GM18519 (cell line): ENCODE measurements at regions not wholly inside any gene's neighbourhood (a gene's known extent, or its start where the extent isn't known, plus 50 kb on each side); places are given as distances from the start of the nearest gene placed in this dataset.

Experiments used
- ATAC-seq: cut with Tn5 transposase; IDR thresholded peaks from one replicate; pipeline ENCODE4 v1.9.1; 2021; ENCODE audit warnings: mild to moderate bottlenecking, moderate library complexity; ENCODE audit not compliant: unreplicated experiment, low FRiP score

DNA sequence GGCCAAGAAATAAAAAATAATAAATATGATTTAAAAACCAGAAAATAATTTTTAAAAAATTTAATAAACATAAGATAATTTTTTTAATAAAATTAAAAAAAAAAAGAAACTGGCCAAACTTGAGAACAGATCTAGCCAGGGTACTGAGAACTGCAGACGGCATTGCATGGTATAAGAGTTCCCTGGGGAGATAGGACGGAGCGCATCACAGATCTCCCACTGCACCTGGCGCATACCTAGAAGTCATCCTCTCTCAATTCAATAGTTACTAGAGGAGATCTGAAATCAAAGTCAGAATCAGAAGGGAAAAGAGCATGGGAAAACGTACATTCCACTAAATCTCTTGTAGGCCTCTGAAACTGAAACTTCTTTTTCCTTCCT, 58.9 kb upstream of the BCL2L14 start:
- no peak for ATAC-seq

DNA sequence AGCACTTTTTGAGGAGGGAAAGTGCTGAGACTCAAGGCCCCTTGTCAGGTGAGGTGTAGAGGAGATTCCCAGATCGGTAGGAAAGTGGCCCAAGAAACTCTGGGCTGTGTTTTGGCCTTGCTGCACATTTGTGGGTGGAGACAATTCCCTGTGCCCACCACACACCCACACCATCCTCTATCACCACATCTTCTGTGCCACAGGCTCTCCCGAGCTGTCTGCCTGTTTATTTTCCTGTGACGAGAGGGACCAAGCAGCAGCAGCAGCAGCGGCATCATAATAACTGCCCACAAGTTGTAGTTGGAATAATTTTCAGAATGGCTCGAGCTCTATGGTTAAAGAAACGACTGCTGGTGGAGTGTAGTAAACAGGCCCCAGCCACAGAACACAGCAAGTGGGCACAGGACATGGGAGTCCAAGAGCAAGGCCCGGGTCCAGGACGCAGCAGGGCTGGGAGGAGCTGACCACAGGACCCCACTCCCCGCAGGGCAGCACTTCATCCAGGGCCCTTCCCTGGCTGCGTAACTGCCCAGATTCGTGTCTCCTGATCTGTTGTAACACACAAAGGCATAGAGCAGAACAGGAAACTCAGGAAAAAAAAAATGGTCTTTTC, 55.6 kb upstream of the BCL2L14 start:
- ATAC-seq: no peak

DNA sequence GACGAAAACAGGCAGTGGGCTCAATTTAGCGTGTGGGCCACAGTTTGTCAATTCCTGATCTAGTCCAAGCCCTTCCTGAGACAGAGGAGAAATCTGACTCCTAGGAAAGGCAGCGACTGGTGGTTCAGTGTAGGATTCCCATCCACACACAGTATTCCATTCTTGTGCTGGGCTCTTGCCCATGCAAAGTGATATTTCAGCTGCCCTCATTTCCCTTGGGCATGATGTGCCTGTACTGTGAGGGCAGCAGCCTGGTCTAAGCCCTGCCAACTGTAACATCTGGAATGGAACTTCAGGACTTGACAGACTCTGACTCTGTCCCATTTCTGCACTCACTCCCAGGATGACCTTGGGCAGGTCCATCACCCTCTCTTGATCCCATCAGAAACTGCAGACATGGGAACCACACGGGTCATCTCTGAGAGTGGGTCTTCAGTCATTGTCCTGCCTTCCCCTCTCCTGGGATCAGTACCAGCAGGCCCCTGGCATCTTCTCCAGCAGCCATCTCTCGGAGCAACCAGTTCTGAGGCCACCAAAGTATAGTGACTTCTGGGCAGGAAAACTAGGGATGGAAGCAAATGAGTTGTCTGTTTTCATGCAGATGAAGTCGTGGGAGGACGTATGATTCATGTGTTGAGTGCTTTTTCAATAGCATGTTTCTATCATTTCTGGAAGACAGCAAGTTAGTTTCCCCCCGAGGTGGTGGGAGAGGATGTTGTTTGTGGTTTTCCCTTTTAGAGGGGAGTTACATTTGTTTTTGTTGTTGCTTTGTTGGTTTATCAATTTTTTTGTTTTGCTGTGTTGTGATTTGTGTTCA, 54.2 kb upstream of the BCL2L14 start:
- no peak for ATAC-seq

DNA sequence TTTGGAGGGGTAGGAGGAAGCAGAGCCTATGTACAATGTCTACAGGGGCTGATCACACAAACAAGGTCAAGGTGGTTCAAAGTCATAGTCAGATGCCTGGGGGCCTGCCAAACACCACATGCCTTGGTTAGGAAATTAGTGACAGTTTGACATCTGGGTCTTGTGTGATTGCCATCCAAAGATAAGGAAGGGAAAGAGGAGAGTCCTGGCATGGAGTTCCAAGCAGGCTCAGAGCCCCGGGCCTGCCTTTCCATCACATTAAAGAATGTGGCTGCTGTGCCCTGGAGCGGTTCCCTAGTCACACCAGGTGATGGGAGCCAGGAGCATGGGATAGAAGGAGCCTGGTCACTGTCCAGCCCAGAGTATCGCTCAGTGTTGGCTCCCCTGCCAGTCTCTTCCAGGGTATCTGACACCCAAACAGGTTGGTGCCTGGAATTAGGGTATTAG, 53.6 kb upstream of the BCL2L14 start:
- ATAC-seq: no peak

DNA sequence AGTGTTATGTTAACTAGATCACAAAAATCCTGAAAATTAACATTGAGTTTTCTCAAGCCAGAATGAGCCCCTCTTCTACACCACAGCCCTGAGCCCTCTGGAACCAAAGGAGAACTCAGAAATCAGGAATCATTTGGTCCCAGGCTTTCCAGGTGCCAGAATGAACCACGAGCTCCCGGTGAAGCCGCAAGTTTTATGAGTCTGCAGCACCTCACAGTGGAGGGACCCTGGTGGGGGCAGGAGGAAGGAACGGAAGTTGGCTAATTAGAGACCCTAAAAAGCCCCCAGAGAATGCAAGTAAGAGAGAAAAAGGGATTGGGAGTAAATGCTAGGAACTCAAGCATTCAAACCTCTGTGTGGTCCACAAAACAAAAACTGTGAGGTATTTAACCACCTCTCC, 52.9 kb upstream of the BCL2L14 start:
- no peak for ATAC-seq

DNA sequence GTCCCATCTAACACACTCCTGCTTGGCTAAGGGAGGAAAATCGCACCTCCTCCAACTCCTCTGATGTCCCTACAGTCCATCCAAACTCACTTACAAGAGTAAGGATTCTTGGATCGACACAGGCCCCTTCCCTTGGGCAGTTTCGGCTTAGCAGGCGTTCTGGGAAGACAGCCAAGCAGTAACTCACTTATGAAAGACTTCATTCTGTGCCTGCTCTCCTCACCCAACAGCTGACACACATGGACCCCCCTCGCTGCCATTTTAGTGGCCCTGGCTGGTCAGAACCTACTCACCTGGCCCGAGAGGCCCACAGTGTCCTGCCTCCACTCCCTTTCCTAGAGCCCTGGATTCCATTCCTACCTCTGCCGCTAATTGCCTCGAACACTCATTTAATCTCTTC, 52.3 kb upstream of the BCL2L14 start:
- no peak for ATAC-seq

DNA sequence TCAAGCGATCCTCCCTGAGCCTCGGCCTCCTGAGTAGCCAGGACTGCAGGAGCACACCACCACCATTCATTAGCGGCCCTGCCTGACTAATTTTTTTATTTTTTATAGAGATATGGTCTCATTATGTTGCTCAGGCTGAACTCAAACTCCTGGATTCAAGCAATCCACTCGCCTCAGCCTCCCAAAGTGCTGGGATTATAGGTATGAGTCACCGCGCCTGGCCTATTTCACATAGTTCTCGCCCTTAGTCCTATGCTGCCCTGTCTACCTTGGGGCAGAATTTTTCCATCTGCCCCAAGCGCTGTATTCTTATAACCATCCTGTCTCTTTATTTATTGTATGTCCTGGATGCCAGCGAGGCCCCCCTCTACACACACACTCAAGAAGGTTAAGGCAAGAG, 50.9 kb upstream of the BCL2L14 start:
- no peak for ATAC-seq

DNA sequence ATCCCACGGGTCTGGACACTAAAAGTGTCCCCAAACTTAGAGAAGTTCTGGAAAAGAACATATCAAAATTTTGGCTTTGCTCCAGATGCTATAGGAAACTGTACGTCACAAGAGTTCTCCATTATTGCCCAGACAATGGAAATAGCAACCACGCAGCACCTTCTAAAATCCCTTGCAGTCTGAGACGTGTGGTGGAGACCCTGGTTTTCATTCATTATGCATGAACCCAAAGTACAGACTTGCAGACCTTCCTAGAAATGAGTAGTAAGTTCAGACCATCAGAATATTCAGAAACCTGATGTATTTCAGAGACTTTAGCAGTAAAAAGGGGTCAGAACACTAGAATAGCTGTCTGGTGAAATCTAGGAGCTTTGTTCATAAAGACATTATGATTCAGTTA, 50.0 kb upstream of the BCL2L14 start:
- no peak for ATAC-seq
